Panc1 (cell line): ENCODE measurements at regions not wholly inside any gene's neighbourhood (a gene's known extent, or its start where the extent isn't known, plus 50 kb on each side); places are given as distances from the start of the nearest gene placed in this dataset.

ENCODE experiments used
- ATAC-seq: fragments of 200-7000 bp; cut with Tn5 transposase; 2 replicates; pipeline ENCODE4 v1.9.1; 2020; ENCODE audit warnings: mild to moderate bottlenecking, moderate library complexity
- BruUV-seq: library from RNA; stranded (reverse); fragments of 400-500 nt; replicated peaks from 2 replicates; lab custom pipeline; 2021; lab: Mats Ljungman, UMichigan
- CTCF ChIA-PET: fragments of 300-600 bp; sonication (Branson Sonifier 250); formaldehyde crosslinking; loops from one replicate; lab custom pipeline; 2022; ENCODE audit warnings: antibody characterized with exemption; lab: Charles Lee
- POLR2A ChIA-PET: fragments of 300-600 bp; sonication (Branson Sonifier 250); formaldehyde crosslinking; loops from one replicate; lab custom pipeline; 2022; ENCODE audit warnings: antibody characterized with exemption; lab: Charles Lee
- DNase-seq: peaks from one replicate; pipeline ENCODE4 v3.0.0-alpha.2; 2010; ENCODE audit warnings: low read depth, low spot score
- H3K27ac ChIP-seq: 2 replicates; pipeline ENCODE4 v1.5.1; 2011; ENCODE audit warnings: mild to moderate bottlenecking, low read length, inconsistent platforms
- H3K27me3 ChIP-seq: fragments of 200-500 bp; sonication (Bioruptor generic); 2 replicates; pipeline ENCODE4 v1.6.0; 2014; ENCODE audit warnings: low read length, inconsistent platforms; ENCODE audit not compliant: control insufficient read depth, insufficient read depth
- H3K36me3 ChIP-seq: fragments of 200-500 bp; sonication (Bioruptor generic); 2 replicates; pipeline ENCODE4 v1.5.1; 2014; ENCODE audit warnings: inconsistent platforms, mild to moderate bottlenecking, low read length, moderate library complexity; ENCODE audit not compliant: control insufficient read depth, insufficient read depth
- H3K4me1 ChIP-seq: 2 replicates; pipeline ENCODE4 v1.5.1; 2011; ENCODE audit warnings: inconsistent platforms, mild to moderate bottlenecking, low read length, moderate library complexity; ENCODE audit not compliant: control insufficient read depth, insufficient read depth
- H3K4me3 ChIP-seq, 2 experiments: 2 replicates each; pipeline ENCODE4 v1.5.1; 2011 to 2012; ENCODE audit warnings: low read depth in 2 of 2, low read length in 2 of 2, mild to moderate bottlenecking in 2 of 2, inconsistent platforms in 1 of 2, moderate library complexity in 1 of 2
- H3K9me3 ChIP-seq: fragments of 200-500 bp; sonication (Bioruptor generic); 2 replicates; pipeline ENCODE4 v1.5.1; 2014; ENCODE audit warnings: low read depth, mild to moderate bottlenecking, inconsistent platforms, low read length, moderate library complexity; ENCODE audit not compliant: control insufficient read depth, insufficient read depth
- CTCF ChIP-seq: fragments of 450-650 bp; IDR thresholded peaks from 2 replicates; pipeline ENCODE4 v1.5.1; 2017; ENCODE audit warnings: mild to moderate bottlenecking
- POLR2AphosphoS5 ChIP-seq: IDR thresholded peaks from 2 replicates; pipeline ENCODE4 v1.6.1; 2012; ENCODE audit warnings: mild to moderate bottlenecking, low read depth, low read length, moderate library complexity
- SIN3A ChIP-seq: IDR thresholded peaks from 2 replicates; pipeline ENCODE4 v1.6.1; 2012; ENCODE audit warnings: low read depth, mild to moderate bottlenecking, low read length, moderate library complexity, borderline replicate concordance; ENCODE audit not compliant: insufficient read depth
- TCF7L2 ChIP-seq: IDR thresholded peaks from 2 replicates; pipeline ENCODE4 v1.6.1; 2011; ENCODE audit warnings: mild to moderate bottlenecking, low read depth, low read length, inconsistent platforms
- in situ Hi-C: cut with HindIII; loops from 2 replicates; pipeline ENCODE4 v1.10.0; 2016; ENCODE audit warnings: low sequenced_read_pairs, low pct_unique_long_range_greater_than_20kb
- intact Hi-C: fragments of 100-400 bp; cut with micrococcal nuclease; formaldehyde crosslinking; loops from one replicate; pipeline ENCODE4 v1.10.0; 2022; ENCODE audit not compliant: unreplicated experiment
- TF ChIP-seq, protein P1 (sequence below), 2 experiments: IDR thresholded peaks; 2 replicates each; pipeline ENCODE4 v1.6.1; 2011 to 2012; ENCODE audit warnings: low read depth in 2 of 2, control low read depth in 1 of 2, low read length in 1 of 2, mild to moderate bottlenecking in 1 of 2, moderate library complexity in 1 of 2; ENCODE audit not compliant: insufficient read depth in 1 of 2

DNA sequence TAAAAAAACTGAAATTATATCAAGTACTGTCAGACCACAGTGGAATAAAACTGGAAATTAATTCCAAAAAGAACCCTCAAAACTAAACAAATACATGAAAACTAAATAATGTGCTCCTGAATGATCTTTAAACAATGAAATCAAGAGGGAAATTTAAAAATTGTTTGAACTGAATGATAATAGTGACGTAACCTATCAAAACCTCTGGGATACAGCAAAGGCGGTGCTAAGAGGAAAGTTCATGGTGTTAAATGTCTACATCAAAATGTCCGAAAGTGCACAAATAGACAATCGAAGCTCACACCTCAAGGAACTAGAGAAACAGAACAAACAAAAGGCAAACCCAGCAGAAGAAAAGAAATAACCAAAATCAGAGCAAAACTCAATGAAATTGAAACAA, 70.8 kb upstream of the TUBA3C start:
- ATAC-seq (no peak), DNase-seq (no peak)
- in situ Hi-C loops = no loop called here
- no peaks in the 10 kb centered on the region for H3K36me3 ChIP-seq
- no peaks in the 10 kb centered on the region for H3K9me3 ChIP-seq
- TF ChIP-seq TCF7L2 (no peak), CTCF (no peak), SIN3A (no peak), POLR2AphosphoS5 (no peak)
- TF ChIP-seq, protein P1, sequence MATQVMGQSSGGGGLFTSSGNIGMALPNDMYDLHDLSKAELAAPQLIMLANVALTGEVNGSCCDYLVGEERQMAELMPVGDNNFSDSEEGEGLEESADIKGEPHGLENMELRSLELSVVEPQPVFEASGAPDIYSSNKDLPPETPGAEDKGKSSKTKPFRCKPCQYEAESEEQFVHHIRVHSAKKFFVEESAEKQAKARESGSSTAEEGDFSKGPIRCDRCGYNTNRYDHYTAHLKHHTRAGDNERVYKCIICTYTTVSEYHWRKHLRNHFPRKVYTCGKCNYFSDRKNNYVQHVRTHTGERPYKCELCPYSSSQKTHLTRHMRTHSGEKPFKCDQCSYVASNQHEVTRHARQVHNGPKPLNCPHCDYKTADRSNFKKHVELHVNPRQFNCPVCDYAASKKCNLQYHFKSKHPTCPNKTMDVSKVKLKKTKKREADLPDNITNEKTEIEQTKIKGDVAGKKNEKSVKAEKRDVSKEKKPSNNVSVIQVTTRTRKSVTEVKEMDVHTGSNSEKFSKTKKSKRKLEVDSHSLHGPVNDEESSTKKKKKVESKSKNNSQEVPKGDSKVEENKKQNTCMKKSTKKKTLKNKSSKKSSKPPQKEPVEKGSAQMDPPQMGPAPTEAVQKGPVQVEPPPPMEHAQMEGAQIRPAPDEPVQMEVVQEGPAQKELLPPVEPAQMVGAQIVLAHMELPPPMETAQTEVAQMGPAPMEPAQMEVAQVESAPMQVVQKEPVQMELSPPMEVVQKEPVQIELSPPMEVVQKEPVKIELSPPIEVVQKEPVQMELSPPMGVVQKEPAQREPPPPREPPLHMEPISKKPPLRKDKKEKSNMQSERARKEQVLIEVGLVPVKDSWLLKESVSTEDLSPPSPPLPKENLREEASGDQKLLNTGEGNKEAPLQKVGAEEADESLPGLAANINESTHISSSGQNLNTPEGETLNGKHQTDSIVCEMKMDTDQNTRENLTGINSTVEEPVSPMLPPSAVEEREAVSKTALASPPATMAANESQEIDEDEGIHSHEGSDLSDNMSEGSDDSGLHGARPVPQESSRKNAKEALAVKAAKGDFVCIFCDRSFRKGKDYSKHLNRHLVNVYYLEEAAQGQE (IDR thresholded peaks at IDR 0.05; ENCODE audit: insufficient read depth in 1 of 2, low read depth in 2 of 2, low read length in 1 of 2) = no peak
- BruUV-seq = no TSS peak
- H3K4me3 ChIP-seq = no peak overlapping the region
- intact Hi-C loops = no loop called here
- ChIA-PET POLR2A (no interaction called here), CTCF (no interaction called here)
- no peak overlapping the region for H3K27ac ChIP-seq
- no peaks in the 10 kb centered on the region for H3K4me1 ChIP-seq
- no peaks in the 10 kb centered on the region; the same call in 1 of the 2 replicates for H3K27me3 ChIP-seq

DNA sequence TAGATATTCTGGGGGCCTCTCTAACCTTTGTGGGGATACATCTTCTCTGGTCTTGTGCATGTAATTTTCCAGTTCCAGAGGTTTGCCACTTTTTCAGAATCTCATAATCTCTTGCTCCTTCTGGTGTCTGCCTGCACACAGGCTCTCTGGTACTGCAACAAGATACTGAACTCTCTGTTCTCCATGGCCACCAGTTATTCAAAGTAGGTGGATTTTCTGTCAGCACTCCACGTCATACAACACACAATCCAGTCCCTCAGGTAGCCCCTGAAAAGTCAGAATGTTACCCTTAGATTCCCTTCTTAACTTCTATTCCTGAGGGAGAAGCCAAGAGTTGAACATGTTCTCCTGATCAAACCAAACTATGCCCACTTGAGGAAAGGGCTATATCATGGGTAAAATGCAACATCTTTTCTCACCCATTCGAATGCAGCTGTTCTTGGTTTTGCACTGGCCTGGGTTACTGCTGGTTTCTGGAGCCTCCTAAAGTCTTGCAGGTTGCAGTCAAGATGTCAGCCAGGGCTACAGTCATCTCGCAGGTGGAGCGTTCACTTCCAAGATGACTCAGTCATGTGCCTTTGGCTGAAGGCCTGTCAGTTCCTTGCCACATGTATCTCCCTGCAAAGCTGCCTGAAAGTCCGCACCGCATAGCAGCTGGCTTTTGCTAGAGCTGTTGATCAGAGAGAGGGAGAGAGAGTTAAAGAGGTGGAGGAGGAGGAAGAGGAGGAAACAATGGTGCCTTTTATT, 57.7 kb upstream of the TUBA3C start:
- H3K27ac ChIP-seq = no peak overlapping the region
- TF ChIP-seq CTCF = no peak
- no peak for TF ChIP-seq TCF7L2
- TF ChIP-seq POLR2AphosphoS5 = no peak
- TF ChIP-seq, protein P1 (IDR thresholded peaks at IDR 0.05; ENCODE audit: insufficient read depth in 1 of 2, low read depth in 2 of 2, low read length in 1 of 2) = no peak
- no TSS peak for BruUV-seq
- no peak overlapping the region for H3K4me3 ChIP-seq
- ChIA-PET CTCF (no interaction called here), POLR2A (no interaction called here)
- no peaks in the 10 kb centered on the region for H3K9me3 ChIP-seq
- ATAC-seq (no peak), DNase-seq (no peak)
- in situ Hi-C loops (no loop called here), intact Hi-C loops (no loop called here)
- H3K4me1 ChIP-seq = no peaks in the 10 kb centered on the region
- no peaks in the 10 kb centered on the region for H3K27me3 ChIP-seq
- H3K36me3 ChIP-seq = no peaks in the 10 kb centered on the region
